ENCODE measurements at regions not wholly inside any gene's neighbourhood (a gene's known extent, or its start where the extent isn't known, plus 50 kb on each side); places are given as distances from the start of the nearest gene placed in this dataset.
"Not testable (repeated sequence)": the region's sequence is repeated elsewhere in the genome, so short reads cannot be mapped to it uniquely, and the experiment has no call there.

- H3K9ac ChIP-seq (replicated peaks in 1 of 4; ENCODE audit: extremely low read depth in 1 of 4, low read depth in 3 of 4, low read length in 3 of 4); H3K4ac ChIP-seq (replicated peaks; ENCODE audit: insufficient read length, low read depth, low read length); H3K27ac ChIP-seq (ENCODE audit: low read depth, low read length); H3K9me3 ChIP-seq (ENCODE audit: insufficient read depth in 2 of 2, low read depth in 1 of 2, low read length in 1 of 2); H3K79me2 ChIP-seq (ENCODE audit: control insufficient read depth in 1 of 2, insufficient read depth in 2 of 2, low read length in 2 of 2); H2BK120ac ChIP-seq (replicated peaks; ENCODE audit: low read depth, low read length); H2BK15ac ChIP-seq (ENCODE audit: low read length); H3K23me2 ChIP-seq (ENCODE audit: low read depth, low read length); H4K8ac ChIP-seq (ENCODE audit: extremely low read depth, insufficient read depth, low read length); H3K23ac ChIP-seq (ENCODE audit: insufficient read length); H2BK20ac ChIP-seq (ENCODE audit: low read length); H3K4me1 ChIP-seq (replicated peaks in 1 of 4; ENCODE audit: control insufficient read depth in 3 of 4, insufficient read depth in 4 of 4, low read length in 3 of 4); H3K79me1 ChIP-seq (ENCODE audit: low read depth, low read length); H2BK5ac ChIP-seq (ENCODE audit: low read depth, low read length); POLR2A ChIA-PET (ENCODE audit: partially characterized antibody); H3K56ac ChIP-seq (replicated peaks; ENCODE audit: insufficient read length, low read depth, low read length); H3K36me3 ChIP-seq (ENCODE audit: control insufficient read depth in 2 of 4, insufficient read depth in 4 of 4, low read length in 3 of 4); H3K4me3 ChIP-seq (ENCODE audit: extremely low read depth in 1 of 4, insufficient read depth in 2 of 4, low read depth in 3 of 4, low read length in 4 of 4); H4K20me1 ChIP-seq (replicated peaks in 1 of 2; ENCODE audit: control insufficient read depth in 1 of 2, insufficient read depth in 2 of 2, low read length in 2 of 2); DNase-seq (ENCODE audit: low read depth in 1 of 2, low spot score in 2 of 2); H2BK12ac ChIP-seq (ENCODE audit: low read depth, low read length); H4K5ac ChIP-seq (ENCODE audit: insufficient read length, low read depth, low read length); H2AFZ ChIP-seq (ENCODE audit: low read length); H3K27me3 ChIP-seq (replicated peaks in 1 of 4; ENCODE audit: control insufficient read depth in 3 of 4, extremely low read depth in 1 of 4, insufficient read depth in 3 of 4, low read length in 3 of 4); H3K14ac ChIP-seq (ENCODE audit: insufficient read length); H3K18ac ChIP-seq (ENCODE audit: extremely low read depth, low read length); H4K91ac ChIP-seq (replicated peaks; ENCODE audit: insufficient read length, low read length); FAIRE-seq; H3K4me2 ChIP-seq (ENCODE audit: insufficient read depth in 1 of 2, low read depth in 2 of 2, low read length in 2 of 2); H2AK5ac ChIP-seq (ENCODE audit: low read depth, low read length): not testable (repeated sequence)
- 88% methylated on average over 7 of the region's 7 CpGs; no CpG with 5 or more reads in 1 of the 2 experiments for WGBS, 2 experiments (ENCODE audit: extremely low coverage in 1 of 2, insufficient coverage in 1 of 2, insufficient read length in 1 of 2, insufficient replicate concordance in 2 of 2, low coverage in 1 of 2, low lambda C conversion rate in 2 of 2, missing lambda C conversion rate in 1 of 2)
- CTCF ChIA-PET (ENCODE audit: partially characterized antibody): interaction anchor here (1.1 to 38.3 kb wide), 2 partner anchors 36 to 341 kb away, joined by 3 to 984 read pairs; no protein-coding TSS in a partner anchor
Observed at GRCh38 chr1:18579267-18579666, 51.4 kb upstream of the PAX7 start.
